H4 (cell line): ENCODE measurements at regions not wholly inside any gene's neighbourhood (a gene's known extent, or its start where the extent isn't known, plus 50 kb on each side); places are given as distances from the start of the nearest gene placed in this dataset.

ENCODE experiments used
- DNase-seq: peaks from one replicate; pipeline ENCODE4 v3.0.0-alpha.2; 2015; ENCODE audit warnings: low spot score

- no peak for DNase-seq
Measured at GRCh38 chr4:4808086-4808485, 51.4 kb upstream of the MSX1 start.

- DNase-seq = no peak
Measured at GRCh38 chr4:4805887-4806286, 53.6 kb upstream of the MSX1 start.

DNA sequence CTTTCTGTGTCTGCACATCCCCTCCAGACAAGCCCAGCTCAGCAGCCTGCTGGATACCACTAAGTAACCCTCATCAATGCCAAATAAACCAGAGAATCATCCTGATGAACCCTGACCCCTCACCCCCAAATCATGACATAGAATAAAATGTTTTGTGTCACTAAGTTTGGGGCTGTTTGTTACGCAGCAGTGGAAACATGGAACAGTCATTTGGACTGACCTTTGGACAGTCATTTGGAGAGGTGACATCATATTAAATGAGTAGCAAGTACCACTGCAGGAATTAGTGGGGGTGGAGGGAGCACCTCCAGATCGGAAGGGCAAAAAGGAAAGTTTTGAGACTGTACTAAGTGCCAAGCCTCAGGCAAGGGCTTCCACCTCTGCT is 55.6 kb upstream of the MSX1 start:
- no peak for DNase-seq

GRCh38 chr4:4803216-4803911 is 56.1 kb upstream of the MSX1 start:
- DNase-seq = no peak

DNA sequence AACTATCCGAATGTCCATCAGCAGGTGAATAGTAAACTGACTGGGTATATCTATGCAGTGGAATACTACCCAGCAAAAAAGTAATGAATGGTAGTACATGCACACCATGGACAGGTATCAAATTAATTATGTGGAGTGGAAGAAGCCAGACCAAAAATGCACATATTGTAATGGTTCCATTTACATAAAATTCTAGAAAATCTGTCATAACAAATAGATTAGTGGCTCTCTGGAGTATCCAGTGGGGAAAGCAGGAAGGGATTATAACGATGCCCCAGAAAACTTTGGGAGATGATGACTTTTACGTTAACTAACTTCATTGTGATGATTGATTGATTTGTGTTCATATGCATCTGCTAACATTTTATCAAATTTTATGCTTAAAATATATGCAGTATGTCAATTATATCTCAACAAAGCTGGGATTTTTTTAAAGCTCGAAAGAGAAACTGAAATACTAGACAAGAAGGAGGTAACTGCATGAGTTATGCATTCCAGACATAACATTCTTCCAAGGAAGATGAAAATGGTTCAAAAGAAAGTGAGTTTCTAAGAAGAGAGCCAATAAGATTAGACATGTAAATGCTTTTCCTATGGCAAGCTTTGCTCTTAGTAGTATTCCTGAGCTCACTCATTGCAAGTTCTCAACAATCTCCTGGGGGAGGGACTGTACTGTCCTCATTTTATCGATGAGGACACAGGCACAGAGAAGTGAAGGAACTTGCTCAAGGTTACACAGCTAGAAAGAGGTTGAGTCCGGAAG is 58.6 kb upstream of the MSX1 start:
- DNase-seq = no peak

DNA sequence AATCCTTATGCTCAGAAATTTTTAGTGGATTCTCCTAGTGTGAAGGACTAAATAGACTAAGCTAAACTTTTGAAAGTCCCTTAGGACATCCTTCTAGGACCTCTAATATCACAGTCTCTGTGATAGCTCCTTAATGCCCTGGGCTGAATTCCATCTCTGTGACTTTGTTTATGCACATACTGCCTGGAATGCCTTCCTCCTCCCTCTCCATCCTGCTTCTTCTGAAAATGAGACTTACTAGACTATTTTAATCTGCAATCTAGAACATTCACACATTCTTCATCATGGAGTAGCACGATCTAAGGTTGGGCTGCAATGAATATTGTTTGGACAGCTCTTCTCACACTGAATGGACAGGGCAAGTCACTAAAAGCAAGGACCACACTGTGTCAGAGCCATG is 65.0 kb upstream of the MSX1 start:
- no peak for DNase-seq

DNA sequence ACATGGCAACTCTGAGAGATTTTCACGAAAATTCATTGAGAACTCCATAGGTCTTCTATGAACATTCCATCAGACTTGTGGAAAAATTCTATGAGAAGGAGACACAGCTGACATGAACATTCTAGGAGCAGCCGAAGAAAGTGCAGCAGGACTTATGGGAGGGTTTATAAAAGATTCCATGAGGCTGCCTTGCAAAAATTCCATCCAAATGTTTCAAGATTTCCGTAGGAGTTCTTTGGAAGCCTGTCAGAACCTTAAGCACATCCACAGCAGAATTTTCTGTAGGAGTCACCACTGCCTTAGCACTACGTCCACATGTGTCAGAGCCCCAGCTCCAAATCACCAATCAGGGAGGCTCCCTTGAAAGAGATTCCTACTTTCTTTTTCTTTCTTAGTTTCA is 67.0 kb upstream of the MSX1 start:
- no peak for DNase-seq

DNA sequence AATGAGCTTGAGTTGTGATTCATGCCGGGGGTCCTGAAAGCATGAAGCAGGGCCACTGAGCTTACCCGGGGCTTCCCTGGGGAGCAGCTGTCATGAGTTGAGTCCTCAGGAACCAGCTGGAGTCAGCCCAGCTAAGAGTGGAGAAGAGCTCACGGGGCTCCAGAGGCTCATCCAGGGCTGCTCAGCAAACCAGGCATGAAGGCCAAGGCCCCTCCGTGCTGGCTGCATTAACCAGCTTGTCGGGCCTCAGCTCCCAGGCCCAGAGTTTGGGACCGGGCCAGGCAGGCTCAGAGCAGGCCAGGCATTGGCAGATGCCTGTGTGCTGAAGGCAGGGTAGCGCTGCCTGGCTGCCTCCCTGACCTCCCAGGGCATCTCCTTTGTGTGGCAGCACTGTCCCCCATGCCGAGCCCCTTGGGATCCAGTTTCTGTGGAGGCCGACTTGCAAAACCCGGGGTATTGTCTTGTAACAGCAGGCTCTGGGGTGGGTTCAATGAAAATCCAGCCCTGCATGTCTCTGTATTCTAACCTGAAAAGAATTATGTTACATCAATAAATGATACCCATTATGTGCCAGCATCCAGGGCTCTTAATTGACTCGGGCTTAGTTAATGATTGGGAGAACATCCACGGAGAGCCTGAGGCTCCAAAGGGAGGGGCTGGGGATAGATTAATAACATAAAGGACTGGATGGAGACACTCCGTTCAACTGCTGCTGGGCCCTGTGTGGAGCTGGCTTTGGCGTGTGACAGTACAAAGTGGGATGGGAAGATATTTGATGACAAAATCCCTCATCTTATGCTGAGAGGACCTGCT is 68.0 kb upstream of the MSX1 start:
- no peak for DNase-seq

DNA sequence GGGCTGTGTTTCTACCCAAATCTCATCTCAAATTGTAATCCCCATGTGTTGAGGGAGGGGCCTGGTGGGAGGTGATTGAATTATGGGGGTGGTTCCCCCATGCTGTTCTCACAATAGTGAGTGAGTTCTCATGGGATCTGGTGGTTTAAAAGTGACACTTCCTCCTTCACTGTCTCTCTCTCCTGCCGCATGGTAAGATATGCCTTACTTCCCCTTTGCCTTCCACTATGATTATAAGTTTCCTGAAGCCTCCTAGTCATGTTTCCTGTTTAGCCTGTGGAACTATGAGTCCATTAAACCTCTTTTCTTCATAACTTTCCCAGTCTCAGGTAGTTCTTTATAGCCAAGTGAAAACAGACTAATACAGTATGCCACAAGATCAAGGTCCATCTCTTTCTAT is 70.0 kb upstream of the MSX1 start:
- no peak for DNase-seq

GRCh38 chr4:4788573-4788972 is 70.9 kb upstream of the MSX1 start:
- DNase-seq = no peak

- DNase-seq = no peak
Measured at GRCh38 chr4:4787421-4787820, 72.0 kb upstream of the MSX1 start.

DNA sequence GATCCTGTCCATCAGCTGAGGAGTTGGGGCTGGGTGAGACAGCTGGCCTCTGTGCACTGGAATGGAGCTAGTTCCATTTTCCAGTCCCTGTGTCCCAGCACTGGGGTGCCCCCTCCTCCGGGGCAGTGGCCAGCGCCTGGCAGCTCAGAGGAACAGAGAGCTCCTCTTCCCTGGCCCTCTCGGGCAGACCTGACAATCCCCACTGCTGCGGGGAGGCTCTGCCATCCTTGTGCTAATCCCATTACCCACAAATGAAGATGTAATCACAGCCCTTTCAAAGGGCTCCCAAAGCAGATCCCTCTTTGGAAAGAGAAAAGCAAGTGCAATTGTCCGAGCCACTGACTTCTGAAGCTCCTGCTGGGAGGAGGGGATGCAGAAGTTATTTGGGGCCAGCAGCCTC is 75.1 kb upstream of the MSX1 start:
- no peak for DNase-seq

DNA sequence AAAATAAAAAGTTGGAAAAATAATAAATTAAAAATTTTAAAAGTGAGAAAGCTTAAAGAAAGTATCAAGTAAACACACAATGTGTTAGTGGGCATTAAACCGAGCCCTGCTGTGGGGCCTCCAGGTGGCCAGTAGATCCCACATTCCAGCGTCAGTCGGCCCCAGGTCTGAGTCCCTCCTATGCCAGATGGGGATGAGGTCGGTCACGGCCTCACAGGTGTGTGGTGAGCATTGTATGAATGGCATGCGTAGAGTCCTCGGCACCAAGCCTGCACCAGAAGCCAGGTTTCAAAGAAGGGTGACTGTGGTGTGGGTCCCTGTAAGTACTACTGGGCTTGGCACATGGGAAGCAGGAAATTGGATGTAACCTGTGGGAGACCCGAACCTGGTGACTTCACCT is 75.6 kb upstream of the MSX1 start:
- no peak for DNase-seq

- DNase-seq = no peak
Measured at GRCh38 chr4:4782969-4783368, 76.5 kb upstream of the MSX1 start.

DNA sequence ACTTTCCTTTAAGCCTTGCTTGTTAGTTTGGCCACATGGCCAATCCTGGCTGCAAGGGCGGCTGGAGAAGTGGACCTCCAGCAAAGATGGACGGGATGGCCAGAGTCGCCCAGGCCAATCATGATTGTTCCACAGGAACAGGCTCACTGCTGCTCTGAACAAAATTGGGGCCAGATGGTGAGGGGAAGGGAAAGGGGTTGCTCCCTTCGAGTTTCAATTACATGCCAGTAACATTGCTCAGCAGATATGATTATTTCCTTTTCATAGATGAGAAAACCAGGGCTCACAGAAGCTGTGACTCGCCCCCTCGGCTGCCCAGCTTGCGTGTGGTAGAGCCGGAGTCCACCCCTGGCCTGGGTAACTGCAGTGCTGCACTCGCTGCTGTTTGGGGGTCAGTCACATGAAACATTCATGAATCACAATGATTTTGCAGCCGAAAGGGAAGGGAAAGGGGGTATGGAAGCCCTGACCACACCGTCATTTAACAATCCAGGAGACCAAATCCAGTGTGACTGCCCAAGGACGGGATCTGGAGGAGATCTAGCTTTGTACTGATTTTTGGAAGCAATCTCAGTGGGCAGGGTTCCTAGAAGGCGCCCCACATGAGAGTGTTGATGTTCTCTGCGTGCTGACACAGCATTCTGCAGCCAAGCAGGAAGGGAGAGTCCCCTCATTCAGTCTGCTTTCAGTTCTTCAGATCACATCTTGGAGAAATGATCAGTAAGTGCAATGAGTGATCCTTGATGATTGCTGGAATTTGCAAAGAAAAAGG is 77.3 kb upstream of the MSX1 start:
- no peak for DNase-seq

DNA sequence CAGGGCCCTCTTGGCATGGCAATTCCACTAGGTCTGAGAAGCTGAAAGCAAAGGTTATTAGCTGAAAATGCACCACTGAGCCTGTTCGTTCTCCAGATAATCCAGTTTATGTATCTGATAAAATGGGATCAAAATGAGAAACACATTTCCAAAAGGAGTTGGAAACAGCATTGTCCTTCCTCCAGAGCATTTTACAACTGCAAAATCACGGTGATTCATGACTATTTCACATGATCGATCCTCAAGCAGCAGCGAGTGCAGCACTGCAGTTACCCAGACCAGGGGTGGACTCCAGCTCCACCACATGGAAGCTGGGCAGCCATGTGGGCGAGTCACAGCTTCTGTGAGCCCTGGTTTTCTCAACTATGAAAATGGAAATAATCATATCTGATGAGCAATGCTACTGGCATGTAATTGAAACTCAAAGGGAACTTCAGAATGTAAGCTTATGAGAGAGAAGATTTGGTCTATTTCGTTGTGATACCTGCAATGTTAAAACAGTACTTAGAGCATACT is 78.7 kb upstream of the MSX1 start:
- DNase-seq = no peak

DNA sequence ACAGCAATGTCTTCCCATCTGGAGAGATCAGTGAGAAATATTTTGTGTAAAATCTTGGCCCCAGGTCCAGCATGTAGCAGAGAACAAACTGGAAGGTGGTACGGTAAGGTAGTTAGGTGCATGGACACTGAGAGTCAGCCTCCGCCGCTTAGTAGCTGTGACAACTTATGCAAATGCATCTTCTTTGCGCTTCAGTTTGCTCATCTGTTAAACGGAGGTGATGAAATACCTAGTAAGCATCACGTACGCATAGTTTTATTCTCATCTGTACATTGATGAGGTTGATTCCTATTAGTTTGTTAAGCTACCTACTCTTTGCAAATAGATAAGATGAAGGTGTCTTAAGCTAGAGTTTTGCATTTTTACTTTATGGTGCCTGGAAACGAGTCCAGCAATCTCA is 80.0 kb upstream of the MSX1 start:
- no peak for DNase-seq

DNA sequence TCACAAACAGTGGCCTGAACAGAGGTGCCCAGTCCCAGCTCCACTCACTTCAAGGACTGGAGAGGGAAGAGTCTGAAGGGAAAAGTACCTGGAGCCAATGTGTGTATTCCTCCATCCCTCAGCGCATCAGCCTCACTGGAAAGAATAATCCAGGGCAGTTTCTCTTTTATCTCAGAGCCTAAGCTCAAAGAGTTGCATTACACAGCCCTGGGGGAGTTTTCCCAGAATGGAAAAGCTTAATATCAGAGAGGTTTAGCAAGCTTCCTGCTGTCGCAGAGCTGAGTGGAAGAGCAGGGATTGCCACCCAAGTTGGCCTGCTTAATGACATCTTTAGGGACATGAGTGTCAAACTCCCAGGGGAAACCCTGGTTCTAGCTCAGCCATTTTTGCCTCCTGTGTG is 80.4 kb upstream of the MSX1 start:
- DNase-seq = no peak

- no peak for DNase-seq
Measured at GRCh38 chr4:4778554-4778953, 80.9 kb upstream of the MSX1 start.

- DNase-seq = no peak
Measured at GRCh38 chr4:4776934-4777333, 82.5 kb upstream of the MSX1 start.

DNA sequence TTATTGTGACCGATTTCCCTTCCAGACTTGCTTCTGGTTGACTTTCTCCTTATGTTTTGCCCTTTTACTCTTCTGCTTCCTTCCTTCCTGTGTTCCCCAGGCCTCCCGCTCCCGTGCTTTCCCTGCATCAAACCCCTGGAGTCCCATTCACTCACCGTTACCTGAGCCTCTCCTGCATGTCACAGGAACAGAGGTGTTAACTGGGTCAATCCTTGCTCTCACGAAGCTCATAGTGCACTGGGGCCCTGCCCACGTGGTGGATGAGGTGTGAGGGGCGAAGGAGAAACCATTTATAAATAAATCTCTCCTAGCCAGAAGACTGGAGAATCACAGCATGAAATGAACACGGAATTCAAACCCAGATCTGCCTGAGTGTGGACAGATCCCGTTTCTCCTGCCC is 83.1 kb upstream of the MSX1 start:
- DNase-seq = no peak

- no peak for DNase-seq
Measured at GRCh38 chr4:4775493-4776004, 83.9 kb upstream of the MSX1 start.
